ENCODE measurements at regions not wholly inside any gene's neighbourhood (a gene's known extent, or its start where the extent isn't known, plus 50 kb on each side); places are given as distances from the start of the nearest gene placed in this dataset.
"Not testable (repeated sequence)": the region's sequence is repeated elsewhere in the genome, so short reads cannot be mapped to it uniquely, and the experiment has no call there.

DNA sequence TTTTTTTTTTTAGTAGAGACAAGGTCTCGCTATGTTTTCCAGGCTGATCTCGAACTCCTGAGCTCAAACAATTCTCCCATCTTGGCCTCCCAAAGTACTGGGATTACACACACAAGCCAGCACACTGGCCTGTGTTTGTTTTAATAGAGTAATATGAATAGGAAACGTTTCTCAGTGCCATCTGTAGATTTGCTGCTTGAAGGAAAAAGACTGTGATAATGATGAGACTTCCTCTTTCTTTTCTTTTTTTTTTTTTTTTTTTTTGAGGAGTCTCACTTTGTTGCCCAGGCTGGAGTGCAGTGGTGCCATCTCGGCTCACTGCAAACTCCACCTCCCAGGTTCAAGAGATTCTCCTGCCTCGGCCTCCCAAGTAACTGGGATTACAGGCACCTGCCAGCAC is 74.7 kb upstream of the ATL2 start:
- TF ChIP-seq, protein P1, sequence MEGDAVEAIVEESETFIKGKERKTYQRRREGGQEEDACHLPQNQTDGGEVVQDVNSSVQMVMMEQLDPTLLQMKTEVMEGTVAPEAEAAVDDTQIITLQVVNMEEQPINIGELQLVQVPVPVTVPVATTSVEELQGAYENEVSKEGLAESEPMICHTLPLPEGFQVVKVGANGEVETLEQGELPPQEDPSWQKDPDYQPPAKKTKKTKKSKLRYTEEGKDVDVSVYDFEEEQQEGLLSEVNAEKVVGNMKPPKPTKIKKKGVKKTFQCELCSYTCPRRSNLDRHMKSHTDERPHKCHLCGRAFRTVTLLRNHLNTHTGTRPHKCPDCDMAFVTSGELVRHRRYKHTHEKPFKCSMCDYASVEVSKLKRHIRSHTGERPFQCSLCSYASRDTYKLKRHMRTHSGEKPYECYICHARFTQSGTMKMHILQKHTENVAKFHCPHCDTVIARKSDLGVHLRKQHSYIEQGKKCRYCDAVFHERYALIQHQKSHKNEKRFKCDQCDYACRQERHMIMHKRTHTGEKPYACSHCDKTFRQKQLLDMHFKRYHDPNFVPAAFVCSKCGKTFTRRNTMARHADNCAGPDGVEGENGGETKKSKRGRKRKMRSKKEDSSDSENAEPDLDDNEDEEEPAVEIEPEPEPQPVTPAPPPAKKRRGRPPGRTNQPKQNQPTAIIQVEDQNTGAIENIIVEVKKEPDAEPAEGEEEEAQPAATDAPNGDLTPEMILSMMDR (IDR thresholded peaks at IDR 0.05): not testable (repeated sequence)
- not testable (repeated sequence) for TF ChIP-seq POLR2A, POLR2AphosphoS5 (IDR thresholded peaks at IDR 0.05)

All from prostate gland (tissue), 2 donors.